ENCODE measurements at regions not wholly inside any gene's neighbourhood (a gene's known extent, or its start where the extent isn't known, plus 50 kb on each side); places are given as distances from the start of the nearest gene placed in this dataset.

- no peak for DNase-seq (ENCODE audit: extremely low spot score, unreplicated experiment)
- no peaks in the 10 kb centered on the region for H3K27me3 Mint-ChIP-seq
- H3K4me1 Mint-ChIP-seq (ENCODE audit: unreplicated experiment), result peaks cover 4% of the 10 kb centered on the region
- TF ChIP-seq, protein P1, sequence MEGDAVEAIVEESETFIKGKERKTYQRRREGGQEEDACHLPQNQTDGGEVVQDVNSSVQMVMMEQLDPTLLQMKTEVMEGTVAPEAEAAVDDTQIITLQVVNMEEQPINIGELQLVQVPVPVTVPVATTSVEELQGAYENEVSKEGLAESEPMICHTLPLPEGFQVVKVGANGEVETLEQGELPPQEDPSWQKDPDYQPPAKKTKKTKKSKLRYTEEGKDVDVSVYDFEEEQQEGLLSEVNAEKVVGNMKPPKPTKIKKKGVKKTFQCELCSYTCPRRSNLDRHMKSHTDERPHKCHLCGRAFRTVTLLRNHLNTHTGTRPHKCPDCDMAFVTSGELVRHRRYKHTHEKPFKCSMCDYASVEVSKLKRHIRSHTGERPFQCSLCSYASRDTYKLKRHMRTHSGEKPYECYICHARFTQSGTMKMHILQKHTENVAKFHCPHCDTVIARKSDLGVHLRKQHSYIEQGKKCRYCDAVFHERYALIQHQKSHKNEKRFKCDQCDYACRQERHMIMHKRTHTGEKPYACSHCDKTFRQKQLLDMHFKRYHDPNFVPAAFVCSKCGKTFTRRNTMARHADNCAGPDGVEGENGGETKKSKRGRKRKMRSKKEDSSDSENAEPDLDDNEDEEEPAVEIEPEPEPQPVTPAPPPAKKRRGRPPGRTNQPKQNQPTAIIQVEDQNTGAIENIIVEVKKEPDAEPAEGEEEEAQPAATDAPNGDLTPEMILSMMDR (conservative IDR thresholded peaks at IDR 0.05), result no peak
- peak overlapping the region; percentile 61 for H3K27ac Mint-ChIP-seq
- H3K36me3 Mint-ChIP-seq, result no peaks in the 10 kb centered on the region
- no peaks in the 10 kb centered on the region for H3K9me3 Mint-ChIP-seq
- H3K4me3 Mint-ChIP-seq, result no peak overlapping the region
Observed at GRCh38 chr2:196230061-196230854, 58.9 kb upstream of the STK17B start.

DNA sequence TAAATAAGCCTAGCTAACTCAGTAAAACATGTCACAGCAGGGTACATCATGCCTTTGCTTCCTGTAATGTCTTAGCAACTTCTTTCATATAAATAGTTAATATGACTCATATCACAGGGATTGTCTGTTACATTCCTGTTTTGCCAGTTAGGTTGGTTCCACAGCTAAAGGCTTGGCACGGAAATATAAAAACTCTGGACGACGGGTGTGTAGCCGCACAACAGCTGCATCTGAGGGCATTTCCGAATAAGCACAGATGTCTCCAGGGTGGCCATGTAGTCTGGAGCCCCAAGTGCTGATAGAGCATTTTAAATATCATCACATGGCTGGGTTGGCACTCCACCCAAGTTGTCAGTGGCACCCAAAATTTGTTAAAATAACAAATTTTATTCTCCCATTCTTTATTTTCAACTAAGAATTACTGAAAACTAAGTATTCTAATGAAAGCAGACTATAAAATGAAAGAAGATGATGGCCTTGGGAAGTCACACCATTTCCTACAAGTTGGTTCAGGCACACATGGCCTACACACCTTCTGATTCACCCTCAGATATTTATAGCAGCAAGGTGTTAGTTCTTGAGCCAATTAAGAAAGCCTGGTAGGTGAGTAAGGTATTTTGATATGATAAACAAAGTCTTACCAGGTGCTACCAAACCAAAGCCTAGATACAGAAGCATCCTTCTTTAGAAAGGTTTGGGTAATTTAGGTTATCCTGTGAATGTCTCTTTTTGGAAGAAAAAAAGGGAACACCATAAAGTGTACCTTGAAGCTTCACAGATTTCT is 61.8 kb upstream of the STK17B start:
- TF ChIP-seq, protein P1 (conservative IDR thresholded peaks at IDR 0.05), result no peak
- DNase-seq (ENCODE audit: extremely low spot score, unreplicated experiment), result no peak
- Mint-ChIP-seq H3K36me3 (peaks cover 8% of the 10 kb centered on the region), H3K27me3 (no peaks in the 10 kb centered on the region), H3K4me1 (ENCODE audit: unreplicated experiment) (peaks cover 4% of the 10 kb centered on the region), H3K27ac (peak overlapping the region; percentile 97), H3K9me3 (no peaks in the 10 kb centered on the region), H3K4me3 (peak overlapping the region; percentile 66)

GRCh38 chr2:196233805-196234475 is 62.6 kb upstream of the STK17B start:
- H3K27me3 Mint-ChIP-seq, result no peaks in the 10 kb centered on the region
- TF ChIP-seq, protein P1 (conservative IDR thresholded peaks at IDR 0.05), result no peak
- peaks cover 15% of the 10 kb centered on the region for H3K36me3 Mint-ChIP-seq
- H3K9me3 Mint-ChIP-seq, result peaks cover 2% of the 10 kb centered on the region
- peak overlapping the region; percentile 97 for H3K27ac Mint-ChIP-seq
- peak overlapping the region; percentile 30 for H3K4me3 Mint-ChIP-seq
- DNase-seq (ENCODE audit: extremely low spot score, unreplicated experiment), result no peak
- H3K4me1 Mint-ChIP-seq (ENCODE audit: unreplicated experiment), result peaks cover 4% of the 10 kb centered on the region

- Mint-ChIP-seq H3K9me3 (peaks cover 4% of the 10 kb centered on the region), H3K27me3 (no peaks in the 10 kb centered on the region), H3K4me3 (no peak overlapping the region), H3K4me1 (ENCODE audit: unreplicated experiment) (peaks cover 6% of the 10 kb centered on the region), H3K27ac (peak overlapping the region; percentile 37), H3K36me3 (peaks cover 19% of the 10 kb centered on the region)
- TF ChIP-seq, protein P1 (conservative IDR thresholded peaks at IDR 0.05), result no peak
- DNase-seq (ENCODE audit: extremely low spot score, unreplicated experiment), result no peak
Observed at GRCh38 chr2:196234672-196235071, 63.3 kb upstream of the STK17B start.

- TF ChIP-seq, protein P1 (conservative IDR thresholded peaks at IDR 0.05), result no peak
- Mint-ChIP-seq H3K4me1 (ENCODE audit: unreplicated experiment) (peaks cover 5% of the 10 kb centered on the region), H3K9me3 (peaks cover 4% of the 10 kb centered on the region), H3K36me3 (peaks cover 21% of the 10 kb centered on the region), H3K4me3 (no peak overlapping the region), H3K27ac (no peak overlapping the region), H3K27me3 (no peaks in the 10 kb centered on the region)
- DNase-seq (ENCODE audit: extremely low spot score, unreplicated experiment), result no peak
Observed at GRCh38 chr2:196238836-196239380, 67.5 kb upstream of the STK17B start.

Measured in type B pancreatic cell (in vitro differentiated cells).